Panc1 (cell line): ENCODE measurements at regions not wholly inside any gene's neighbourhood (a gene's known extent, or its start where the extent isn't known, plus 50 kb on each side); places are given as distances from the start of the nearest gene placed in this dataset.

Experiments used
- ATAC-seq: fragments of 200-7000 bp; cut with Tn5 transposase; 2 replicates; pipeline ENCODE4 v1.9.1; 2020; ENCODE audit warnings: mild to moderate bottlenecking, moderate library complexity
- BruUV-seq: library from RNA; stranded (reverse); fragments of 400-500 nt; replicated peaks from 2 replicates; lab custom pipeline; 2021; lab: Mats Ljungman, UMichigan
- CTCF ChIA-PET: fragments of 300-600 bp; sonication (Branson Sonifier 250); formaldehyde crosslinking; loops from one replicate; lab custom pipeline; 2022; ENCODE audit warnings: antibody characterized with exemption; lab: Charles Lee
- POLR2A ChIA-PET: fragments of 300-600 bp; sonication (Branson Sonifier 250); formaldehyde crosslinking; loops from one replicate; lab custom pipeline; 2022; ENCODE audit warnings: antibody characterized with exemption; lab: Charles Lee
- DNase-seq: peaks from one replicate; pipeline ENCODE4 v3.0.0-alpha.2; 2010; ENCODE audit warnings: low read depth, low spot score
- H3K27ac ChIP-seq: 2 replicates; pipeline ENCODE4 v1.5.1; 2011; ENCODE audit warnings: mild to moderate bottlenecking, low read length, inconsistent platforms
- H3K27me3 ChIP-seq: fragments of 200-500 bp; sonication (Bioruptor generic); 2 replicates; pipeline ENCODE4 v1.6.0; 2014; ENCODE audit warnings: low read length, inconsistent platforms; ENCODE audit not compliant: control insufficient read depth, insufficient read depth
- H3K36me3 ChIP-seq: fragments of 200-500 bp; sonication (Bioruptor generic); 2 replicates; pipeline ENCODE4 v1.5.1; 2014; ENCODE audit warnings: inconsistent platforms, mild to moderate bottlenecking, low read length, moderate library complexity; ENCODE audit not compliant: control insufficient read depth, insufficient read depth
- H3K4me1 ChIP-seq: 2 replicates; pipeline ENCODE4 v1.5.1; 2011; ENCODE audit warnings: inconsistent platforms, mild to moderate bottlenecking, low read length, moderate library complexity; ENCODE audit not compliant: control insufficient read depth, insufficient read depth
- H3K4me3 ChIP-seq, 2 experiments: 2 replicates each; pipeline ENCODE4 v1.5.1; 2011 to 2012; ENCODE audit warnings: low read depth in 2 of 2, low read length in 2 of 2, mild to moderate bottlenecking in 2 of 2, inconsistent platforms in 1 of 2, moderate library complexity in 1 of 2
- H3K9me3 ChIP-seq: fragments of 200-500 bp; sonication (Bioruptor generic); 2 replicates; pipeline ENCODE4 v1.5.1; 2014; ENCODE audit warnings: low read depth, mild to moderate bottlenecking, inconsistent platforms, low read length, moderate library complexity; ENCODE audit not compliant: control insufficient read depth, insufficient read depth
- POLR2AphosphoS5 ChIP-seq: IDR thresholded peaks from 2 replicates; pipeline ENCODE4 v1.6.1; 2012; ENCODE audit warnings: mild to moderate bottlenecking, low read depth, low read length, moderate library complexity
- SIN3A ChIP-seq: IDR thresholded peaks from 2 replicates; pipeline ENCODE4 v1.6.1; 2012; ENCODE audit warnings: low read depth, mild to moderate bottlenecking, low read length, moderate library complexity, borderline replicate concordance; ENCODE audit not compliant: insufficient read depth
- TCF7L2 ChIP-seq: IDR thresholded peaks from 2 replicates; pipeline ENCODE4 v1.6.1; 2011; ENCODE audit warnings: mild to moderate bottlenecking, low read depth, low read length, inconsistent platforms
- in situ Hi-C: cut with HindIII; loops from 2 replicates; pipeline ENCODE4 v1.10.0; 2016; ENCODE audit warnings: low sequenced_read_pairs, low pct_unique_long_range_greater_than_20kb
- intact Hi-C: fragments of 100-400 bp; cut with micrococcal nuclease; formaldehyde crosslinking; loops from one replicate; pipeline ENCODE4 v1.10.0; 2022; ENCODE audit not compliant: unreplicated experiment
- TF ChIP-seq, protein P1 (sequence below), 2 experiments: IDR thresholded peaks; 2 replicates each; pipeline ENCODE4 v1.6.1; 2011 to 2012; ENCODE audit warnings: low read depth in 2 of 2, control low read depth in 1 of 2, low read length in 1 of 2, mild to moderate bottlenecking in 1 of 2, moderate library complexity in 1 of 2; ENCODE audit not compliant: insufficient read depth in 1 of 2
- TF ChIP-seq, protein P2 (sequence below): fragments of 450-650 bp; IDR thresholded peaks from 2 replicates; pipeline ENCODE4 v1.5.1; 2017; ENCODE audit warnings: mild to moderate bottlenecking

DNA sequence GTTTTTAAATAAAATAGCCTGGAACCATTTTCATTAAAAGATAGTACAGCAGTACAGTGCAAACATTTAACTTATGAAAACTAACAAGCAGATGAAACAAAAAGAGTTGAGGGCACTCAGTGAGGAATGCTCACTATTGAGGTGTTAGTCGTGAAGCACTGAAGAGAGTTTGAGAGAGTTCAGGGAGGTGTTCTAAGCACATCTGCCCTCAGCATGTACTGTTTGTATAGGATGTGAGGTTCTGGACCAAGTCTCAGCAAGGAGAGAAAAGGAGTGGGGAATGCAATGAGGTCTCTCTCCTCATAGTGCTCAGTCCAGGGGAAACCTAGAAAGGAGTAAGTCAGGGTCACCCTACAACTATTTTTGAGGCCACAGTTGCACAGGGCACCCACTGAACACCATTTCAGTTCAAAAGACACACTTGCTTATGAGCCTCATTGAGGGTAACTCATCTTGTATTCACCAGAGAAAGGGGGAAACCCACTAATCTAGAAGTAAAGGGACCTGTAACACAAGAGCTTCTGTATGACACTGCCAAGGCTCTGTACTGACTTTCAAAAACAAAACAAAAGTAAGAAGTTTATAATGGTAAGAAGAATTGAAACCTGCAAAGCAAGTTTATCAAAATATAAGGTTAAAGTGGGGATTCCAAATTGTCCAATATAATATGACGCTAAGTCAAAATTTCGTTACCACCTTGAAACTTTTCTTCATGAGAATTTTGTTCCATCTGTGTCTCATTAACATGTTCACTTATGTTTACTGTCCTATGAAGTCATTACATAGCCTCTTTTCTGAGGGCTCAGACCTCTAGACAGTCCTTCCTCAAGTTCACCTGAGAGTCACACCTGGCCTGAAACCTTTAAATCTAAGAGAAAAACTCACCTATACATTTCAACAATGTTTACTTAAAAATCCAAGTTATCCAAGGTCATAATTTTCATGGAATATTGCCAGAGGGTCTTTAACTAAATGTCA, 275.3 kb downstream of the ETS1 start:
- no peak overlapping the region for H3K27ac ChIP-seq
- H3K27me3 ChIP-seq: no peaks in the 10 kb centered on the region
- no peaks in the 10 kb centered on the region; the same call in 1 of the 2 replicates for H3K9me3 ChIP-seq
- in situ Hi-C loops: no loop called here
- TF ChIP-seq, protein P1, sequence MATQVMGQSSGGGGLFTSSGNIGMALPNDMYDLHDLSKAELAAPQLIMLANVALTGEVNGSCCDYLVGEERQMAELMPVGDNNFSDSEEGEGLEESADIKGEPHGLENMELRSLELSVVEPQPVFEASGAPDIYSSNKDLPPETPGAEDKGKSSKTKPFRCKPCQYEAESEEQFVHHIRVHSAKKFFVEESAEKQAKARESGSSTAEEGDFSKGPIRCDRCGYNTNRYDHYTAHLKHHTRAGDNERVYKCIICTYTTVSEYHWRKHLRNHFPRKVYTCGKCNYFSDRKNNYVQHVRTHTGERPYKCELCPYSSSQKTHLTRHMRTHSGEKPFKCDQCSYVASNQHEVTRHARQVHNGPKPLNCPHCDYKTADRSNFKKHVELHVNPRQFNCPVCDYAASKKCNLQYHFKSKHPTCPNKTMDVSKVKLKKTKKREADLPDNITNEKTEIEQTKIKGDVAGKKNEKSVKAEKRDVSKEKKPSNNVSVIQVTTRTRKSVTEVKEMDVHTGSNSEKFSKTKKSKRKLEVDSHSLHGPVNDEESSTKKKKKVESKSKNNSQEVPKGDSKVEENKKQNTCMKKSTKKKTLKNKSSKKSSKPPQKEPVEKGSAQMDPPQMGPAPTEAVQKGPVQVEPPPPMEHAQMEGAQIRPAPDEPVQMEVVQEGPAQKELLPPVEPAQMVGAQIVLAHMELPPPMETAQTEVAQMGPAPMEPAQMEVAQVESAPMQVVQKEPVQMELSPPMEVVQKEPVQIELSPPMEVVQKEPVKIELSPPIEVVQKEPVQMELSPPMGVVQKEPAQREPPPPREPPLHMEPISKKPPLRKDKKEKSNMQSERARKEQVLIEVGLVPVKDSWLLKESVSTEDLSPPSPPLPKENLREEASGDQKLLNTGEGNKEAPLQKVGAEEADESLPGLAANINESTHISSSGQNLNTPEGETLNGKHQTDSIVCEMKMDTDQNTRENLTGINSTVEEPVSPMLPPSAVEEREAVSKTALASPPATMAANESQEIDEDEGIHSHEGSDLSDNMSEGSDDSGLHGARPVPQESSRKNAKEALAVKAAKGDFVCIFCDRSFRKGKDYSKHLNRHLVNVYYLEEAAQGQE (IDR thresholded peaks at IDR 0.05; ENCODE audit: insufficient read depth in 1 of 2, low read depth in 2 of 2, low read length in 1 of 2): no peak
- TF ChIP-seq, protein P2, sequence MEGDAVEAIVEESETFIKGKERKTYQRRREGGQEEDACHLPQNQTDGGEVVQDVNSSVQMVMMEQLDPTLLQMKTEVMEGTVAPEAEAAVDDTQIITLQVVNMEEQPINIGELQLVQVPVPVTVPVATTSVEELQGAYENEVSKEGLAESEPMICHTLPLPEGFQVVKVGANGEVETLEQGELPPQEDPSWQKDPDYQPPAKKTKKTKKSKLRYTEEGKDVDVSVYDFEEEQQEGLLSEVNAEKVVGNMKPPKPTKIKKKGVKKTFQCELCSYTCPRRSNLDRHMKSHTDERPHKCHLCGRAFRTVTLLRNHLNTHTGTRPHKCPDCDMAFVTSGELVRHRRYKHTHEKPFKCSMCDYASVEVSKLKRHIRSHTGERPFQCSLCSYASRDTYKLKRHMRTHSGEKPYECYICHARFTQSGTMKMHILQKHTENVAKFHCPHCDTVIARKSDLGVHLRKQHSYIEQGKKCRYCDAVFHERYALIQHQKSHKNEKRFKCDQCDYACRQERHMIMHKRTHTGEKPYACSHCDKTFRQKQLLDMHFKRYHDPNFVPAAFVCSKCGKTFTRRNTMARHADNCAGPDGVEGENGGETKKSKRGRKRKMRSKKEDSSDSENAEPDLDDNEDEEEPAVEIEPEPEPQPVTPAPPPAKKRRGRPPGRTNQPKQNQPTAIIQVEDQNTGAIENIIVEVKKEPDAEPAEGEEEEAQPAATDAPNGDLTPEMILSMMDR: no peak
- no peak for TF ChIP-seq SIN3A
- no peak for TF ChIP-seq TCF7L2
- TF ChIP-seq POLR2AphosphoS5: no peak
- intact Hi-C loops: no loop called here
- H3K4me3 ChIP-seq: no peak overlapping the region
- CTCF ChIA-PET: no interaction called here
- H3K4me1 ChIP-seq: no peaks in the 10 kb centered on the region
- BruUV-seq: no TSS peak
- DNase-seq: no peak
- POLR2A ChIA-PET: no interaction called here
- H3K36me3 ChIP-seq: no peaks in the 10 kb centered on the region; the same call in 1 of the 2 replicates
- ATAC-seq: no peak

DNA sequence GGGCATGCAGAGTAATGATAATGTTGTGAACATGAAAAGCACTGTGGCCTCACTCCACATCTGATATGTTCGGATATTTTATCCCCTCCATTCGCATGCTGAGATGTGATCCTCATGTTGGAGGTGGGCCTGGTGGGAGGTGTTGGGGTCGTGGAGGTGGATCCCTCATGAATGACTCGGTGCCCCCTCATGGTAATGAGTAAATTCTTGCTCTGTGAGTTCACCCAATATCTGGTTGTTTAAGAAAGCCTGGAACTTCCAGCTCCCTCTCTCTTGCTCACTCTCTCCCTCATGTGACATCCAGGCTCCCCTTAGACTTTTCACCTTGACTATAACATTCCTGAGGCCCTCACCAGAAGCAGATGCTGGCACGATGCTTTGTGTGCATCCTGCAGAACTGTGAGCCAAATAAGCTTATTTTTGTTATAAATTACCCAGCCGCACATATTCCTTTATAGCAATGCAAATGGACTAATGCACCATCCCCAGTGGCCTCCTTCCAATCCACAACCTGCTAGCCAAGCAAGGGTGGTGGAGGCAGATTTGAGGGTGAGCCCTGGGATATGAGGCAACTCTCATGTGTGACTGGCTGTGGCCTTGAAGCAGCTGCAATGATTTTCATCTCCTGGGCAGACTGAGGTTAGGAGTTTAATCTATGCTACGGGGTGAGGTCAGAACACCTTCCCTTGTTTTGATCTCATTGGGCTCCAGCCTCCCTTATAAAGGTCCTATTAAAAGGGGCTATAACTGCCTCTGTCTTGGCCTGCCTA, 276.5 kb downstream of the ETS1 start:
- BruUV-seq: no TSS peak
- Histone ChIP-seq H3K27ac (no peak overlapping the region), H3K36me3 (no peaks in the 10 kb centered on the region; the same call in 1 of the 2 replicates), H3K4me1 (no peaks in the 10 kb centered on the region), H3K9me3 (no peaks in the 10 kb centered on the region; the same call in 1 of the 2 replicates), H3K27me3 (no peaks in the 10 kb centered on the region), H3K4me3 (no peak overlapping the region)
- POLR2A ChIA-PET: no interaction called here
- ATAC-seq (no peak), DNase-seq (no peak)
- in situ Hi-C loops (no loop called here), intact Hi-C loops (no loop called here)
- CTCF ChIA-PET: no interaction called here
- TF ChIP-seq, protein P2: no peak
